Trophoblast cell (in vitro differentiated cells and primary cell): ENCODE measurements at regions not wholly inside any gene's neighbourhood (a gene's known extent, or its start where the extent isn't known, plus 50 kb on each side); places are given as distances from the start of the nearest gene placed in this dataset.

Experiments
- DNase-seq, 2 donors: peaks; one replicate each; pipeline ENCODE4 v3.0.0-alpha.2; 2016
- H2AFZ ChIP-seq: 2 replicates; pipeline ENCODE4 v1.6.1; 2013; ENCODE audit warnings: low read length, moderate library complexity, mild to moderate bottlenecking; ENCODE audit not compliant: insufficient read depth, poor library complexity
- H2AK5ac ChIP-seq: 2 replicates; pipeline ENCODE4 v1.6.1; 2013; ENCODE audit warnings: mild to moderate bottlenecking, low read length
- H2BK120ac ChIP-seq: 2 replicates; pipeline ENCODE4 v1.6.1; 2013; ENCODE audit warnings: low read length, mild to moderate bottlenecking, moderate library complexity; ENCODE audit not compliant: insufficient read depth, poor library complexity
- H2BK12ac ChIP-seq: 2 replicates; pipeline ENCODE4 v1.6.1; 2013; ENCODE audit warnings: mild to moderate bottlenecking, low read length, moderate library complexity
- H2BK5ac ChIP-seq: 2 replicates; pipeline ENCODE4 v1.6.1; 2013; ENCODE audit warnings: low read length, low read depth, moderate library complexity, mild to moderate bottlenecking; ENCODE audit not compliant: poor library complexity
- H3K14ac ChIP-seq: 2 replicates; pipeline ENCODE4 v1.6.1; 2013; ENCODE audit warnings: mild to moderate bottlenecking, low read length
- H3K18ac ChIP-seq: 2 replicates; pipeline ENCODE4 v1.6.1; 2013; ENCODE audit warnings: mild to moderate bottlenecking, low read length
- H3K23ac ChIP-seq: 2 replicates; pipeline ENCODE4 v1.6.1; 2013; ENCODE audit warnings: low read length
- H3K27ac ChIP-seq: 2 replicates; pipeline ENCODE4 v1.5.1; 2013; ENCODE audit warnings: low read depth, mild to moderate bottlenecking, inconsistent platforms, low read length, moderate library complexity
- H3K27me3 ChIP-seq: 2 replicates; pipeline ENCODE4 v1.6.1; 2013; ENCODE audit warnings: inconsistent platforms, mild to moderate bottlenecking, low read length, moderate library complexity; ENCODE audit not compliant: insufficient read depth
- H3K36me3 ChIP-seq, 2 experiments: 1 replicate in 1 of 2; 2 replicates in 1 of 2; pipeline ENCODE4 v1.6.1; 2013; ENCODE audit warnings: low read length in 2 of 2, mild to moderate bottlenecking in 2 of 2, moderate library complexity in 1 of 2; ENCODE audit not compliant: insufficient read depth in 2 of 2, control insufficient read depth in 1 of 2
- H3K4ac ChIP-seq: 2 replicates; pipeline ENCODE4 v1.6.1; 2013; ENCODE audit warnings: low read depth, mild to moderate bottlenecking, low read length, moderate library complexity
- H3K4me1 ChIP-seq, 2 experiments: 1 replicate in 1 of 2; 2 replicates in 1 of 2; pipeline ENCODE4 v1.6.1; 2013; ENCODE audit warnings: low read length in 2 of 2, mild to moderate bottlenecking in 2 of 2, moderate library complexity in 1 of 2; ENCODE audit not compliant: insufficient read depth in 2 of 2, control insufficient read depth in 1 of 2
- H3K4me2 ChIP-seq: 2 replicates; pipeline ENCODE4 v1.6.1; 2013; ENCODE audit warnings: inconsistent platforms, mild to moderate bottlenecking, low read length, moderate library complexity
- H3K4me3 ChIP-seq: 2 replicates; pipeline ENCODE4 v1.5.1; 2013; ENCODE audit warnings: mild to moderate bottlenecking, low read depth, low read length, inconsistent platforms
- H3K79me1 ChIP-seq: one replicate; pipeline ENCODE4 v1.6.1; 2013; ENCODE audit warnings: low read length
- H3K79me2 ChIP-seq: 2 replicates; pipeline ENCODE4 v1.6.1; 2013; ENCODE audit warnings: low read length, mild to moderate bottlenecking; ENCODE audit not compliant: control insufficient read depth, insufficient read depth, poor library complexity
- H3K9ac ChIP-seq: 2 replicates; pipeline ENCODE4 v1.6.1; 2013; ENCODE audit warnings: mild to moderate bottlenecking, low read length
- H3K9me3 ChIP-seq: 2 replicates; pipeline ENCODE4 v1.6.1; 2013; ENCODE audit warnings: low read depth, mild to moderate bottlenecking, control low read depth, inconsistent platforms, low read length; ENCODE audit not compliant: insufficient read depth
- H4K12ac ChIP-seq: 2 replicates; pipeline ENCODE4 v1.6.1; 2013; ENCODE audit warnings: low read depth, mild to moderate bottlenecking, low read length, moderate library complexity
- H4K8ac ChIP-seq: 2 replicates; pipeline ENCODE4 v1.6.1; 2013; ENCODE audit warnings: low read depth, mild to moderate bottlenecking, low read length, moderate library complexity
- H4K91ac ChIP-seq: one replicate; pipeline ENCODE4 v1.6.1; 2013; ENCODE audit warnings: low read depth, mild to moderate bottlenecking, low read length, moderate library complexity
- WGBS: extraction: QIAGEN DNeasy Blood & Tissue Kit; methylation state at CpG from one replicate; pipeline ENCODE4 v1.1.7; 2013; ENCODE audit warnings: missing lambda C conversion rate; ENCODE audit not compliant: insufficient read length, insufficient coverage; ENCODE audit errors: extremely low coverage; 5-methylcytosine and 5-hydroxymethylcytosine counted together

GRCh38 chrX:39016556-39016955, 215.3 kb downstream of the MID1IP1 start:
- Histone ChIP-seq H4K12ac (no peak overlapping the region), H3K4ac (no peak overlapping the region), H3K23ac (no peak overlapping the region), H3K9ac (no peak overlapping the region), H3K79me1 (no peaks in the 10 kb centered on the region), H4K8ac (no peak overlapping the region), H3K27me3 (no peaks in the 10 kb centered on the region), H3K9me3 (no peaks in the 10 kb centered on the region), H3K4me1 (peaks cover 6 to 15% of the 10 kb centered on the region in 2 experiments), H3K4me2 (no peak overlapping the region), H3K14ac (no peak overlapping the region), H3K27ac (no peak overlapping the region), H2AK5ac (no peak overlapping the region), H2BK5ac (no peak overlapping the region), H2BK120ac (no peak overlapping the region), H4K91ac (no peak overlapping the region), H3K36me3 (no peaks in the 10 kb centered on the region), H3K18ac (no peak overlapping the region), H2BK12ac (no peak overlapping the region), H2AFZ (no peak overlapping the region), H3K4me3 (no peak overlapping the region), H3K79me2 (no peaks in the 10 kb centered on the region)
- no peak for DNase-seq
- WGBS: no CpG with 5 or more reads among the region's 3 CpGs

DNA sequence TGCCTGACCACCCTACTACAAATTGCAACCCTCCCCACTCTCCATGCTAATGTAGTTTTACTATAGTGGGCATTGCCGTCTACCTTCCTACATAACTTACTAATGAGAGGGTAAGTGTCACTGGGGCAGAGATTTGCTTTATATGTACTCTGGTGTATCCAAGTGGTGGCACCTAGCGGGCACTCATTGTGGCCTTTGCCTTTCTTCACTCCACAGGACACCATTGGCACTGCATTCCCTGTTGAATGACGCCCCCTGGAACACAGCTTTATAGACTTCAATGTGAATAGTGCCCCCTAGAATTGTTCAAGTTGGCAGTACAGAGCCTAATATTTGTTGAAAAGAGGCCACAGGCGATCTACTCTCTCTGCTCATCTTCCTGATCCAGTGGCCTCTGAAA, 215.8 kb downstream of the MID1IP1 start:
- Histone ChIP-seq H3K27ac (no peak overlapping the region), H2BK120ac (no peak overlapping the region), H3K4me3 (no peak overlapping the region), H4K8ac (no peak overlapping the region), H3K4me2 (no peak overlapping the region), H4K12ac (no peak overlapping the region), H3K79me1 (no peaks in the 10 kb centered on the region), H3K27me3 (no peaks in the 10 kb centered on the region), H3K4ac (no peak overlapping the region), H2BK5ac (no peak overlapping the region), H3K79me2 (no peaks in the 10 kb centered on the region), H3K18ac (no peak overlapping the region), H3K14ac (no peak overlapping the region), H3K9ac (no peak overlapping the region), H3K4me1 (peaks cover 4 to 13% of the 10 kb centered on the region in 2 experiments), H3K9me3 (no peaks in the 10 kb centered on the region), H3K36me3 (no peaks in the 10 kb centered on the region), H3K23ac (no peak overlapping the region), H2AK5ac (no peak overlapping the region), H2BK12ac (no peak overlapping the region), H2AFZ (no peak overlapping the region), H4K91ac (no peak overlapping the region)
- no peak for DNase-seq
- no CpG with 5 or more reads among the region's 4 CpGs for WGBS

- H2BK120ac ChIP-seq: no peak overlapping the region
- H3K27me3 ChIP-seq: no peaks in the 10 kb centered on the region
- no peak for DNase-seq
- no peak overlapping the region for H3K23ac ChIP-seq
- H3K9me3 ChIP-seq: no peaks in the 10 kb centered on the region
- no peaks in the 10 kb centered on the region for H3K79me1 ChIP-seq
- H3K14ac ChIP-seq: no peak overlapping the region
- no peak overlapping the region for H3K27ac ChIP-seq
- H3K4me3 ChIP-seq: no peak overlapping the region
- no peaks in the 10 kb centered on the region for H3K79me2 ChIP-seq
- no peak overlapping the region for H2BK12ac ChIP-seq
- no peak overlapping the region for H3K4me2 ChIP-seq
- no peak overlapping the region for H3K9ac ChIP-seq
- no peak overlapping the region for H4K8ac ChIP-seq
- H4K12ac ChIP-seq: no peak overlapping the region
- peaks cover 4 to 10% of the 10 kb centered on the region in 2 experiments for H3K4me1 ChIP-seq
- no peak overlapping the region for H2AK5ac ChIP-seq
- H2AFZ ChIP-seq: no peak overlapping the region
- WGBS: no CpG with 5 or more reads among the region's 6 CpGs
- H3K4ac ChIP-seq: no peak overlapping the region
- H2BK5ac ChIP-seq: no peak overlapping the region
- no peak overlapping the region for H3K18ac ChIP-seq
- no peak overlapping the region for H4K91ac ChIP-seq
- no peaks in the 10 kb centered on the region for H3K36me3 ChIP-seq
Measured at GRCh38 chrX:39017716-39018115, 216.5 kb downstream of the MID1IP1 start.

- Histone ChIP-seq H3K27ac (no peak overlapping the region), H3K18ac (no peak overlapping the region), H2AK5ac (no peak overlapping the region), H2BK5ac (no peak overlapping the region), H4K12ac (no peak overlapping the region), H3K4me3 (no peak overlapping the region), H2BK120ac (no peak overlapping the region), H3K79me2 (no peaks in the 10 kb centered on the region), H3K27me3 (no peaks in the 10 kb centered on the region), H3K4me1 (peaks cover 0 to 4% of the 10 kb centered on the region in 2 experiments), H2AFZ (no peak overlapping the region), H3K23ac (no peak overlapping the region), H3K9me3 (no peaks in the 10 kb centered on the region), H2BK12ac (no peak overlapping the region), H3K14ac (no peak overlapping the region), H4K91ac (no peak overlapping the region), H3K9ac (no peak overlapping the region), H3K79me1 (no peaks in the 10 kb centered on the region), H4K8ac (no peak overlapping the region), H3K4ac (no peak overlapping the region), H3K36me3 (no peaks in the 10 kb centered on the region), H3K4me2 (no peak overlapping the region)
- WGBS: no CpG with 5 or more reads among the region's 3 CpGs
- DNase-seq: no peak
Measured at GRCh38 chrX:39018541-39018940, 217.3 kb downstream of the MID1IP1 start.
